Mesenchymal stem cell (in vitro differentiated cells and primary cell): ENCODE measurements at regions not wholly inside any gene's neighbourhood (a gene's known extent, or its start where the extent isn't known, plus 50 kb on each side); places are given as distances from the start of the nearest gene placed in this dataset.
A peak's percentile ranks its signal among the peaks of the same experiment; 100 is the strongest.

Source experiments
- DNase-seq: peaks from one replicate; pipeline ENCODE4 v3.0.0-alpha.2; 2013
- H2AFZ ChIP-seq: one replicate; pipeline ENCODE4 v1.6.1; 2013; ENCODE audit warnings: low read depth, mild to moderate bottlenecking, control low read depth, inconsistent platforms, low read length, moderate library complexity
- H2AK5ac ChIP-seq: 2 replicates; pipeline ENCODE4 v1.6.1; 2013; ENCODE audit warnings: low read length, moderate library complexity, mild to moderate bottlenecking, inconsistent platforms; ENCODE audit not compliant: severe bottlenecking
- H2BK120ac ChIP-seq: one replicate; pipeline ENCODE4 v1.6.1; 2013; ENCODE audit warnings: low read depth, mild to moderate bottlenecking, inconsistent platforms, low read length, moderate library complexity
- H2BK12ac ChIP-seq, 2 experiments: one replicate each; pipeline ENCODE4 v1.6.1; 2013; ENCODE audit warnings: inconsistent platforms in 2 of 2, low read length in 2 of 2, mild to moderate bottlenecking in 2 of 2, moderate library complexity in 2 of 2, control low read depth in 1 of 2
- H2BK15ac ChIP-seq: one replicate; pipeline ENCODE4 v1.6.1; 2013; ENCODE audit warnings: mild to moderate bottlenecking, low read depth, inconsistent platforms; ENCODE audit not compliant: poor library complexity, severe bottlenecking
- H2BK5ac ChIP-seq: 2 replicates; pipeline ENCODE4 v1.6.1; 2013; ENCODE audit warnings: low read depth, mild to moderate bottlenecking, low read length, control low read depth, inconsistent platforms; ENCODE audit not compliant: poor library complexity, severe bottlenecking
- H3K14ac ChIP-seq, 2 experiments: one replicate each; pipeline ENCODE4 v1.6.1; 2013; ENCODE audit warnings: inconsistent platforms in 2 of 2, low read length in 2 of 2, control low read depth in 1 of 2, mild to moderate bottlenecking in 1 of 2, moderate library complexity in 1 of 2
- H3K18ac ChIP-seq, 2 experiments: one replicate each; pipeline ENCODE4 v1.6.1; 2013; ENCODE audit warnings: inconsistent platforms in 2 of 2, low read length in 2 of 2, control low read depth in 1 of 2, low read depth in 1 of 2, mild to moderate bottlenecking in 1 of 2
- H3K23ac ChIP-seq, 2 experiments: one replicate each; pipeline ENCODE4 v1.6.1; 2013; ENCODE audit warnings: inconsistent platforms in 2 of 2, low read length in 2 of 2, mild to moderate bottlenecking in 2 of 2, moderate library complexity in 2 of 2, control low read depth in 1 of 2
- H3K27ac ChIP-seq: 2 replicates; pipeline ENCODE4 v1.5.1; 2013; ENCODE audit warnings: mild to moderate bottlenecking, moderate library complexity, low read length, control low read depth, inconsistent platforms; ENCODE audit not compliant: poor library complexity, severe bottlenecking
- H3K27me3 ChIP-seq, 2 experiments: 2 replicates each; pipeline versions ENCODE4 v1.6.1 to v1.7.0; 2013; ENCODE audit warnings: low read length in 2 of 2, mild to moderate bottlenecking in 2 of 2, moderate library complexity in 2 of 2, control low read depth in 1 of 2, inconsistent platforms in 1 of 2; ENCODE audit not compliant: control insufficient read depth in 1 of 2, insufficient read depth in 1 of 2
- H3K36me3 ChIP-seq, 2 experiments: 2 replicates each; pipeline versions ENCODE4 v1.6.1 to v1.7.0; 2013; ENCODE audit warnings: low read length in 2 of 2, control low read depth in 1 of 2, inconsistent platforms in 1 of 2, low read depth in 1 of 2, mild to moderate bottlenecking in 1 of 2; ENCODE audit not compliant: insufficient read depth in 2 of 2, control insufficient read depth in 1 of 2
- H3K4ac ChIP-seq, 2 experiments: one replicate each; pipeline ENCODE4 v1.6.1; 2013; ENCODE audit warnings: inconsistent platforms in 2 of 2, low read length in 2 of 2, mild to moderate bottlenecking in 2 of 2, moderate library complexity in 2 of 2, control low read depth in 1 of 2, low read depth in 1 of 2
- H3K4me1 ChIP-seq: 2 replicates; pipeline ENCODE4 v1.6.1; 2013; ENCODE audit warnings: low read depth, low read length, control low read depth; ENCODE audit not compliant: control insufficient read depth, insufficient read depth
- H3K4me2 ChIP-seq: 2 replicates; pipeline ENCODE4 v1.6.1; 2013; ENCODE audit warnings: low read length, mild to moderate bottlenecking, inconsistent platforms; ENCODE audit not compliant: poor library complexity, severe bottlenecking
- H3K4me3 ChIP-seq, 2 experiments: 2 replicates each; pipeline versions ENCODE4 v1.5.1 to v1.7.0; 2013; ENCODE audit warnings: low read length in 2 of 2, mild to moderate bottlenecking in 2 of 2, control low read depth in 1 of 2, low read depth in 1 of 2; ENCODE audit not compliant: insufficient read depth in 1 of 2
- H3K79me1 ChIP-seq: replicated peaks from 2 replicates; pipeline ENCODE4 v1.6.1; 2013; ENCODE audit warnings: mild to moderate bottlenecking, control low read depth, low read length, inconsistent platforms; ENCODE audit not compliant: poor library complexity, severe bottlenecking
- H3K9ac ChIP-seq: 2 replicates; pipeline ENCODE4 v1.7.0; 2013; ENCODE audit warnings: mild to moderate bottlenecking, low read length, moderate library complexity
- H3K9me3 ChIP-seq: 2 replicates; pipeline ENCODE4 v1.7.0; 2013; ENCODE audit warnings: mild to moderate bottlenecking, low read length; ENCODE audit not compliant: control insufficient read depth
- H4K8ac ChIP-seq: one replicate; pipeline ENCODE4 v1.6.1; 2013; ENCODE audit warnings: inconsistent platforms, mild to moderate bottlenecking, low read length, moderate library complexity
- H4K91ac ChIP-seq: one replicate; pipeline ENCODE4 v1.6.1; 2013; ENCODE audit warnings: mild to moderate bottlenecking, low read length, inconsistent platforms
- WGBS: methylation state at CpG from one replicate; pipeline ENCODE4 v1.1.7; 2013; ENCODE audit warnings: mixed read lengths; 5-methylcytosine and 5-hydroxymethylcytosine counted together

DNA sequence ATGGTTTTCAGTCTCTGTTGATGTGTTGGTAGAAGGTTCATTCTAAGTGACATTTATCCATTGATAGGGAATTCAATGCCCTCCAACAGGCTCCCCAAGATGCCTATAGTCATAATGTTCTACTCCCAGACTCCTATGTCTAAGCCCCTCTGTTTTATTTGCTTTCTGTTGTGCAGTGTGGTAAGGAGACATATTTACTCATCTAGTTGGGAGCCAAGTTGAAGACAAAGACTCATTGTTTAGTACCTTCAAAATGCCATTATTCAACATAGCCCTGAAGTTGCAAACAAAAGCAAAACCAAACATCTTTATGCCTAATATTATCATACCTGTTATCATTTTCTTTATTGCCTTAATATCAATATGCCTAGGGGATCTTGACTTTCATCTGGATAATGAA is 302.1 kb downstream of the RMST start:
- Histone ChIP-seq H3K18ac (no peak overlapping the region), H3K9ac (no peak overlapping the region), H3K27ac (no peak overlapping the region), H2BK5ac (no peak overlapping the region), H3K79me1 (no peaks in the 10 kb centered on the region), H3K4me3 (no peak overlapping the region), H3K9me3 (peaks cover 5% of the 10 kb centered on the region), H2BK120ac (no peak overlapping the region), H3K14ac (no peak overlapping the region), H4K91ac (no peak overlapping the region), H3K4me1 (no peaks in the 10 kb centered on the region), H3K23ac (no peak overlapping the region), H4K8ac (no peak overlapping the region), H2BK12ac (no peak overlapping the region), H3K4ac (no peak overlapping the region), H3K27me3 (no peaks in the 10 kb centered on the region), H2AFZ (no peak overlapping the region), H2AK5ac (no peak overlapping the region), H3K36me3 (no peaks in the 10 kb centered on the region), H3K4me2 (no peak overlapping the region), H2BK15ac (no peak overlapping the region)
- DNase-seq, result no peak

DNA sequence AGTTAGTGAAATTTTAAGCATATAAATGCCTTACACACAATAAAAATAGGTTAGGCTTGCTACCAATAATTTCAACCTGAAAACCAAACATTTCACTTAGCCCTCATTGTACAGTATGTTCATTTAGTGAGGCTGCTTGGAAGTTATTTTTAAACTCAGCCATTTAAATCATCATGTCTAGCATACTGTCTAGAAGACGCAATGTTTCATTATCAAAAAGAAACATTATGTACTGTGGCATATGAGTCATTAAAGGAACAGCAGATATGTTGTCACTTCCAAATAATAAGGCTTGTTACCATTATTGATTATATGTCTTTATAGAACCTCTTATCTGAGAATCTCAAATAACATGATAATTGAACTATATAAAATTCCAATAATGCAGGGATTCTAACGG is 304.7 kb downstream of the RMST start:
- no peak overlapping the region for H2AFZ ChIP-seq
- no peak overlapping the region for H3K4me2 ChIP-seq
- H3K14ac ChIP-seq, result no peak overlapping the region
- no peak overlapping the region for H3K18ac ChIP-seq
- H2AK5ac ChIP-seq, result no peak overlapping the region
- H3K4me1 ChIP-seq, result no peaks in the 10 kb centered on the region
- H2BK15ac ChIP-seq, result no peak overlapping the region
- no peak overlapping the region for H3K9ac ChIP-seq
- H4K91ac ChIP-seq, result no peak overlapping the region
- H3K4me3 ChIP-seq, result no peak overlapping the region
- no peak overlapping the region for H3K23ac ChIP-seq
- no peak overlapping the region for H3K27ac ChIP-seq
- WGBS, result no CpG with 5 or more reads among the region's 2 CpGs
- H2BK12ac ChIP-seq, result no peak overlapping the region
- no peaks in the 10 kb centered on the region for H3K36me3 ChIP-seq
- H3K27me3 ChIP-seq, result no peaks in the 10 kb centered on the region
- no peak overlapping the region for H2BK120ac ChIP-seq
- peaks cover under 1% of the 10 kb centered on the region for H3K9me3 ChIP-seq
- H3K4ac ChIP-seq, result no peak overlapping the region
- no peak overlapping the region for H2BK5ac ChIP-seq
- H3K79me1 ChIP-seq, result no peaks in the 10 kb centered on the region
- no peak overlapping the region for H4K8ac ChIP-seq
- DNase-seq, result peak; percentile 3

DNA sequence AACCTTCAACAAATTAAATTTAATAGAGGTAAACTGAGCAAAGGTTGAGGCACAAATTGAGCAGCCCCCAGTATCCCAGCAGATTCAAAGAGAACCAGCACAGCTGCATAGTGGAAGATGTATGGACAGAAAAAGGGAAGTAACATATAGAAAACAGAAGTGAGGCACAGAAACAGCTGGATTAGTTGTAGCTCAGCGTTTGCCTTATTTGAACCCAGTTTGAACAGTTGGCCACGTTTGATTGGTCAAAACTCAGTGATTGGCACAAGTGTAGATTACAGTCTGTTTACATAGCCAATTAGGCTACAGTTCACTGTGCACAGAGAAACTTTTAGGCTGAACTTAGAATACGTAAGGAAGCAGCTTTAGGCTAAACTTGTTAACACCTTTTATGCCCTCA is 315.5 kb downstream of the RMST start:
- Histone ChIP-seq H3K79me1 (no peaks in the 10 kb centered on the region), H3K9ac (no peak overlapping the region), H3K27ac (no peak overlapping the region), H3K18ac (no peak overlapping the region), H2AK5ac (no peak overlapping the region), H2AFZ (no peak overlapping the region), H2BK120ac (no peak overlapping the region), H3K27me3 (no peaks in the 10 kb centered on the region), H3K4ac (no peak overlapping the region), H3K23ac (no peak overlapping the region), H2BK15ac (no peak overlapping the region), H4K91ac (no peak overlapping the region), H3K4me3 (no peak overlapping the region), H3K4me2 (no peak overlapping the region), H4K8ac (no peak overlapping the region), H3K9me3 (no peaks in the 10 kb centered on the region), H3K14ac (no peak overlapping the region), H3K4me1 (no peaks in the 10 kb centered on the region), H2BK12ac (no peak overlapping the region), H3K36me3 (no peaks in the 10 kb centered on the region), H2BK5ac (no peak overlapping the region)
- no peak for DNase-seq
- 81% methylated on average over 3 of the region's 3 CpGs for WGBS

DNA sequence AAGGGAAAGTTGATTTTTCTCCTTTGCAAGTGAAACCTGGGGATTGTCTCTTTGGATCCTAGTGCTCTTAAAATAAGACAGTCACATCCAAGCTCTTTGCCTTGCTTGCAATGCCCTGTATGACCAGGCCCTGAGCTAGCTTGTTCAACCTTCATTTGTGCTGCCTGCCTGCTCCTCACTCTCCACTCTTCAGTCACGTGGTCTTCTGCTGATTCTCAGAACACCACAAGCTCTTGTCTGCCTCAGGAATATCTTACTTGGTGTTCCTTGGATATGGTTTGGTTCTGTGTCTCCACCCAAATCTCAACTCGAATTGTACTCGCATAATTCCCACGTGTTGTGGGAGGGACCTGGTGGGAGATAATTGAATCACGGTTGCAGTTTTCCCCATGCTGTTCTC is 318.7 kb downstream of the RMST start:
- H2AK5ac ChIP-seq, result no peak overlapping the region
- H2BK15ac ChIP-seq, result no peak overlapping the region
- H3K79me1 ChIP-seq, result no peaks in the 10 kb centered on the region
- H3K4me3 ChIP-seq, result no peak overlapping the region
- H2AFZ ChIP-seq, result no peak overlapping the region
- WGBS, result 83% methylated on average over 5 of the region's 5 CpGs
- DNase-seq, result no peak
- no peak overlapping the region for H3K14ac ChIP-seq
- no peak overlapping the region for H3K23ac ChIP-seq
- H3K9me3 ChIP-seq, result no peaks in the 10 kb centered on the region
- no peak overlapping the region for H4K8ac ChIP-seq
- H2BK120ac ChIP-seq, result no peak overlapping the region
- H3K9ac ChIP-seq, result no peak overlapping the region
- no peak overlapping the region for H3K4ac ChIP-seq
- no peak overlapping the region for H2BK12ac ChIP-seq
- H3K4me1 ChIP-seq, result no peaks in the 10 kb centered on the region
- no peaks in the 10 kb centered on the region for H3K36me3 ChIP-seq
- H4K91ac ChIP-seq, result no peak overlapping the region
- no peak overlapping the region for H3K4me2 ChIP-seq
- H3K27ac ChIP-seq, result no peak overlapping the region
- no peak overlapping the region for H3K18ac ChIP-seq
- no peak overlapping the region for H2BK5ac ChIP-seq
- no peaks in the 10 kb centered on the region for H3K27me3 ChIP-seq
